ENCODE measurements at regions not wholly inside any gene's neighbourhood (a gene's known extent, or its start where the extent isn't known, plus 50 kb on each side); places are given as distances from the start of the nearest gene placed in this dataset.

DNA sequence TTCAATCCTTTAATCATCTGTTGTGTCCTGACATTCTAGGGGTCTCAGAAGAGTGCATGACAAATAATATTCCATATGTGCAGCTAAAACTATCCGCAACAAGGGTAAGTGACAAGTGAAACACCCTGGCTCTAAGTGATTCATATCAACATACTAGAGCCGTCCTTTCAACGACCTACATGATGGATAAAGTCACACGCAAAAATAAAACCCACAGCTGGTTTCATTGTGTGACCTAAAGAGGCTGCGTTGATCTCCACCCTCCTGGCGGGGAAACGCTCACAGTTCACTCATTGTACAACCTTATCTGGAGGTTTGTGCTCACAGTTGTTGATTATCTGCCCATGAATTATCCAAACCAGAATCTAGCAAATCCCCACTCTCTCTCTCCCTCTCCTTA, 365.3 kb upstream of the PKN2 start:
- TF ChIP-seq, protein P1, sequence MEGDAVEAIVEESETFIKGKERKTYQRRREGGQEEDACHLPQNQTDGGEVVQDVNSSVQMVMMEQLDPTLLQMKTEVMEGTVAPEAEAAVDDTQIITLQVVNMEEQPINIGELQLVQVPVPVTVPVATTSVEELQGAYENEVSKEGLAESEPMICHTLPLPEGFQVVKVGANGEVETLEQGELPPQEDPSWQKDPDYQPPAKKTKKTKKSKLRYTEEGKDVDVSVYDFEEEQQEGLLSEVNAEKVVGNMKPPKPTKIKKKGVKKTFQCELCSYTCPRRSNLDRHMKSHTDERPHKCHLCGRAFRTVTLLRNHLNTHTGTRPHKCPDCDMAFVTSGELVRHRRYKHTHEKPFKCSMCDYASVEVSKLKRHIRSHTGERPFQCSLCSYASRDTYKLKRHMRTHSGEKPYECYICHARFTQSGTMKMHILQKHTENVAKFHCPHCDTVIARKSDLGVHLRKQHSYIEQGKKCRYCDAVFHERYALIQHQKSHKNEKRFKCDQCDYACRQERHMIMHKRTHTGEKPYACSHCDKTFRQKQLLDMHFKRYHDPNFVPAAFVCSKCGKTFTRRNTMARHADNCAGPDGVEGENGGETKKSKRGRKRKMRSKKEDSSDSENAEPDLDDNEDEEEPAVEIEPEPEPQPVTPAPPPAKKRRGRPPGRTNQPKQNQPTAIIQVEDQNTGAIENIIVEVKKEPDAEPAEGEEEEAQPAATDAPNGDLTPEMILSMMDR (conservative IDR thresholded peaks at IDR 0.05; ENCODE audit: low read depth, low read length): no peak
- no peak for DNase-seq (ENCODE audit: low read depth)
- H3K4me3 ChIP-seq (ENCODE audit: low read depth, low read length): no peak overlapping the region

DNA sequence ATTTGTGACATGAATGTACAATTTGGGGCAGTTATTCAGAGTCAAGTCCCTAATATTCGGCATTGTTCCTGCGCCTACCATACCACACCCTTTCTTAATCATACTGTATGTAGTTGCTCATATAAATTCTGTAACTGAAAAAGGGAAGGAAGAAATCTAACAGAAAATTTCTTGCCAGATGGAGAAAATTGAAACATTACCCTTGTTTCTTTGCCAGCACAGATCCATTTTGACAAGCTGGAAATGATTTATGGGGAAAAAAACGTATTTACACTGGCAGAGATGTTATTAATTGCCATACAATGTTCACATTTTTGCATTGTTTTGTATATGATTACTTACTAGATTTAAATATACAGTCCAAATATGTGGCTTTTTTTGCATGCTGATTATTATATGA, 363.8 kb upstream of the PKN2 start:
- no peak overlapping the region for H3K4me3 ChIP-seq (ENCODE audit: low read depth, low read length)
- TF ChIP-seq, protein P1 (conservative IDR thresholded peaks at IDR 0.05; ENCODE audit: low read depth, low read length): no peak
- DNase-seq (ENCODE audit: low read depth): no peak

DNA sequence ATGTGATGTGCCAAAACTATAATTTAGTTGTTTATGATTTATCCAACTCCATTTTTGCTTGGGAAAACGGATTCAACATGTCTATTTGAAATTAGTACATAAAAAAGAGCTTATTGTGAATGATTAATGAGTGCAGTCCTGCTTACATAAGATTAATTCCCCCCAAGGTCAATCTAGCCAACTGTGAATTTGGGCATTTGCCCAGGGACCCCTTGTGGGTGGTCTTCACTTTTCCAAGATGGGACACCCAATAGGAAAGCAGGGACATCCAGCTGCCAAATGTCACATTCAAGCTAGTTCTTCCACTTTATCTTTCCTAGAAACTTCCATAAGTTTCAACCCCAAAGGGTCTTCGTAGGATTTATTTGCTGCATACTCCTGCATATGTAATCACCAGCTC, 362.4 kb upstream of the PKN2 start:
- H3K4me3 ChIP-seq (ENCODE audit: low read depth, low read length): no peak overlapping the region
- TF ChIP-seq, protein P1 (conservative IDR thresholded peaks at IDR 0.05; ENCODE audit: low read depth, low read length): no peak
- DNase-seq (ENCODE audit: low read depth): no peak

DNA sequence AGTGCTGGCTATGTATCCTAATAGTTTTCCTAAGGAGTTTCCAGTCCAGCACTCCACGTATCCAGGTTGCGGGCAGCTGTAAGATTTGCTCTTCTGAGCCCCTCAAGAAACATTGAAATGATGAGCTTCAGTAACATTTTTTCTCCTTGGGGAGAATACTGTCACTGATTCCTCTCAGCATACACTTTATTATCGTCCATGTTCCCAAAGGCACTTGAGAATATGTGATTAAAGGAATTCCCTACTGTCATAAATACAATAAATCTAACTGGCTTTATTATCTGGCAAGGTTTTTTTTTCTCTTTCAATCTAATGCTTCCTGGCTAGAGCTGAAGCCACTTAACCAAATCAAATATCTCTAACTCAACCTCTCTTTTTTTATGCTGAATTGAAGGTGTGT, 359.2 kb upstream of the PKN2 start:
- TF ChIP-seq, protein P1 (conservative IDR thresholded peaks at IDR 0.05; ENCODE audit: low read depth, low read length): no peak
- DNase-seq (ENCODE audit: low read depth): no peak
- H3K4me3 ChIP-seq (ENCODE audit: low read depth, low read length): no peak overlapping the region

DNA sequence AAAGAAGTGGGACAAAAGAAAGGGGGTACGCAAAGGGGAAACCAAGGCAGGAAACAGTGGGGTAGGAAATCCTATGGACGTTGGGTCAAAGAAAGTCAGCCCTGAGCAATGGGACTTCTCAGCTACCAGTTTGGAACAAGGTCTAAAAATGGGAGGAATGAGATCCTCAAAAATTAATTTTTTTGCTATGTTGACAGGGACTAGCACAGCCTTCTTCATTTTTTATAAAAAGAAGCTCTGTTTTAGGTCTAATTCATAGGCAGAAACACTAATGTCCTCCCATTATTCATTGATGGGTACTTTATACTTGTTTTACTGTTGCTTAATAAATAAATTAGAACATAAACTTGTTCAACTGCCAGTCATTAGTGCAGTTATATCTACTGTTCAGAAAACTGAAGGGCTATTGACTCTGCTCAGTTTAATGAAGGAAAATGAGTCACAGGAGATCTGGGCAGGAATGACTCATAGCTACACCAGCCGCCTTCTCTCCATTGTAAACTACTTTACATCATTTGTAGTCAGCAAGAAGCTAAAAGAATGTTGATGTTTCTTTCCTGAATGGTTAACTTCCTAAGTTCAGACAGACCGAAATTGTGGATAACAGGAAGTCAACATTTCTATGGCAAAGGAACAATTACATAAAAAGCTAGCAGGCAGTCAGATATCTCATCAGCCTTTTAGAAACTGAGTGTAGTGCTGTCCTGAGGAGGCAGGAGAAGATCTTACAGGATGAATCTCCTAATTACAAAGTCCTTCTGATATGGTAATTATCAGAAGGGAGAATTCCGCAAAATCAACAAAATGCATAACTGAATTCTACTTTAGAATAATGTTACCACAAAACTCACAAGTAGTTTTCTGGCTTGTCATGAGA, 356.4 kb upstream of the PKN2 start:
- TF ChIP-seq, protein P1 (conservative IDR thresholded peaks at IDR 0.05; ENCODE audit: low read depth, low read length): no peak
- no peak overlapping the region for H3K4me3 ChIP-seq (ENCODE audit: low read depth, low read length)
- DNase-seq (ENCODE audit: low read depth): peak; percentile 88

DNA sequence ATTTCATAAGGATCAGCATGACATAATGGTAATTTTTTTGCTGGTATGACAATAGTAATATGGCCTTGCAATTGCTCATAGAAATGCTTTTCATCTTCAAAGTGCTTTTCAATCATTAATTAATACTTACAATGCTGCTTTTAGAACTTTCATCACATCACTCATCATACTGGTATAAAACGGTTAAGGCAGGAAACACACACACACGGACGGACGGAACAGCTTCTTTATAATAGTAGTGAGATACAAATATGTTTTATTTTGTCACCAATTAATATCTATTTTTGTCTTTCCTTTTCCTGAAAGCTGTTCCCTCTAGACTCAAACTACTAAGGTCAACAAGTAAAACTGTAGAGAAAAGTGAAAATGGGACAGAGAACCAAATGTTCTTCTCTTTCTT, 353.9 kb upstream of the PKN2 start:
- TF ChIP-seq, protein P1 (conservative IDR thresholded peaks at IDR 0.05; ENCODE audit: low read depth, low read length): no peak
- DNase-seq (ENCODE audit: low read depth): no peak
- no peak overlapping the region for H3K4me3 ChIP-seq (ENCODE audit: low read depth, low read length)
